ENCODE measurements at regions not wholly inside any gene's neighbourhood (a gene's known extent, or its start where the extent isn't known, plus 50 kb on each side); places are given as distances from the start of the nearest gene placed in this dataset.

- Histone ChIP-seq H3F3A (ENCODE audit: low read depth) (no peaks in the 10 kb centered on the region), H2AFZ (ENCODE audit: low read length) (no peak overlapping the region), H3K4me2 (ENCODE audit: low read depth, low read length, poor library complexity, severe bottlenecking) (no peak overlapping the region), H3K4me1 (ENCODE audit: insufficient read depth, low read length, poor library complexity, severe bottlenecking) (no peaks in the 10 kb centered on the region), H3K9ac (ENCODE audit: low read depth, low read length, poor library complexity, severe bottlenecking) (no peak overlapping the region), H3K36me3 (ENCODE audit: insufficient read depth, low read length) (no peaks in the 10 kb centered on the region), H3K79me2 (ENCODE audit: insufficient read depth, low read length) (no peaks in the 10 kb centered on the region), H3K9me3 (ENCODE audit: insufficient read depth, low read depth, low read length) (no peaks in the 10 kb centered on the region), H3K4me3 (ENCODE audit: low read length, poor library complexity, severe bottlenecking) (no peak overlapping the region), H4K20me1 (ENCODE audit: insufficient read depth, low read length, poor library complexity, severe bottlenecking) (no peaks in the 10 kb centered on the region), H3K9me2 (replicated peaks; ENCODE audit: low read depth, low read length) (no peaks in the 10 kb centered on the region), H3K27me3 (ENCODE audit: insufficient read depth, low read length, poor library complexity, severe bottlenecking) (no peaks in the 10 kb centered on the region)
- TF ChIP-seq, protein P1, sequence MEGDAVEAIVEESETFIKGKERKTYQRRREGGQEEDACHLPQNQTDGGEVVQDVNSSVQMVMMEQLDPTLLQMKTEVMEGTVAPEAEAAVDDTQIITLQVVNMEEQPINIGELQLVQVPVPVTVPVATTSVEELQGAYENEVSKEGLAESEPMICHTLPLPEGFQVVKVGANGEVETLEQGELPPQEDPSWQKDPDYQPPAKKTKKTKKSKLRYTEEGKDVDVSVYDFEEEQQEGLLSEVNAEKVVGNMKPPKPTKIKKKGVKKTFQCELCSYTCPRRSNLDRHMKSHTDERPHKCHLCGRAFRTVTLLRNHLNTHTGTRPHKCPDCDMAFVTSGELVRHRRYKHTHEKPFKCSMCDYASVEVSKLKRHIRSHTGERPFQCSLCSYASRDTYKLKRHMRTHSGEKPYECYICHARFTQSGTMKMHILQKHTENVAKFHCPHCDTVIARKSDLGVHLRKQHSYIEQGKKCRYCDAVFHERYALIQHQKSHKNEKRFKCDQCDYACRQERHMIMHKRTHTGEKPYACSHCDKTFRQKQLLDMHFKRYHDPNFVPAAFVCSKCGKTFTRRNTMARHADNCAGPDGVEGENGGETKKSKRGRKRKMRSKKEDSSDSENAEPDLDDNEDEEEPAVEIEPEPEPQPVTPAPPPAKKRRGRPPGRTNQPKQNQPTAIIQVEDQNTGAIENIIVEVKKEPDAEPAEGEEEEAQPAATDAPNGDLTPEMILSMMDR (conservative IDR thresholded peaks at IDR 0.05; ENCODE audit: low read length) = no peak
- no peak for TF ChIP-seq EZH2phosphoT487 (IDR thresholded peaks at IDR 0.05; ENCODE audit: borderline replicate concordance)
Measured at GRCh38 chr3:99534951-99535704, 103.3 kb upstream of the COL8A1 start.

- H3K79me2 ChIP-seq (ENCODE audit: insufficient read depth, low read length) = no peaks in the 10 kb centered on the region
- no peaks in the 10 kb centered on the region for H3K4me1 ChIP-seq (ENCODE audit: insufficient read depth, low read length, poor library complexity, severe bottlenecking)
- H2AFZ ChIP-seq (ENCODE audit: low read length) = no peak overlapping the region
- no peak overlapping the region for H3K4me3 ChIP-seq (ENCODE audit: low read length, poor library complexity, severe bottlenecking)
- H4K20me1 ChIP-seq (ENCODE audit: insufficient read depth, low read length, poor library complexity, severe bottlenecking) = no peaks in the 10 kb centered on the region
- no peaks in the 10 kb centered on the region for H3K27me3 ChIP-seq (ENCODE audit: insufficient read depth, low read length, poor library complexity, severe bottlenecking)
- no peak overlapping the region for H3K4me2 ChIP-seq (ENCODE audit: low read depth, low read length, poor library complexity, severe bottlenecking)
- no peaks in the 10 kb centered on the region for H3K9me2 ChIP-seq (replicated peaks; ENCODE audit: low read depth, low read length)
- no peaks in the 10 kb centered on the region for H3K9me3 ChIP-seq (ENCODE audit: insufficient read depth, low read depth, low read length)
- no peak for TF ChIP-seq EZH2phosphoT487 (IDR thresholded peaks at IDR 0.05; ENCODE audit: borderline replicate concordance)
- TF ChIP-seq, protein P1 (conservative IDR thresholded peaks at IDR 0.05; ENCODE audit: low read length) = peak; percentile 72
- no peaks in the 10 kb centered on the region for H3F3A ChIP-seq (ENCODE audit: low read depth)
- H3K36me3 ChIP-seq (ENCODE audit: insufficient read depth, low read length) = no peaks in the 10 kb centered on the region
- H3K9ac ChIP-seq (ENCODE audit: low read depth, low read length, poor library complexity, severe bottlenecking) = no peak overlapping the region
Measured at GRCh38 chr3:99532246-99532645, 106.1 kb upstream of the COL8A1 start.

DNA sequence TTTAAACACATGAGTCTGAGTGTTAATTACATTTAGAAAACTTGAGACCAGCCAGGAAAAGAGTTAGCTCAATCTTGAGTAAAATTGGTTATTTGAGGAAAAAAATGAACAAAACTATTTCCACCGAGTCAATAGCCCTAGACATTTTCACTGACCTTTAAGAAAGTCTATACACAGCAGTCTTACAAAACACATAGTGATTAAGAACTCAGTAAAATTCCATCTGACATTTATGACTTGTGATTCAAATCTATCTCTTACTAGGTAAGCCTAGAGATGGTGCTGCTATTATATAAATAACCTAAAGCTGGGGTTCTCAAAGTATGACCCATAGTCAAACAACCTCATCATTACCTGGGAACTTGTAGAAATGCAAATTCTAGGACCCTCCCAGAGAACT is 109.1 kb upstream of the COL8A1 start:
- H4K20me1 ChIP-seq (ENCODE audit: insufficient read depth, low read length, poor library complexity, severe bottlenecking) = no peaks in the 10 kb centered on the region
- H3K4me2 ChIP-seq (ENCODE audit: low read depth, low read length, poor library complexity, severe bottlenecking) = no peak overlapping the region
- H3F3A ChIP-seq (ENCODE audit: low read depth) = no peaks in the 10 kb centered on the region
- no peak overlapping the region for H3K9ac ChIP-seq (ENCODE audit: low read depth, low read length, poor library complexity, severe bottlenecking)
- no peaks in the 10 kb centered on the region for H3K27me3 ChIP-seq (ENCODE audit: insufficient read depth, low read length, poor library complexity, severe bottlenecking)
- no peaks in the 10 kb centered on the region for H3K9me2 ChIP-seq (replicated peaks; ENCODE audit: low read depth, low read length)
- no peaks in the 10 kb centered on the region for H3K79me2 ChIP-seq (ENCODE audit: insufficient read depth, low read length)
- no peak overlapping the region for H2AFZ ChIP-seq (ENCODE audit: low read length)
- no peak for TF ChIP-seq EZH2phosphoT487 (IDR thresholded peaks at IDR 0.05; ENCODE audit: borderline replicate concordance)
- TF ChIP-seq, protein P1 (conservative IDR thresholded peaks at IDR 0.05; ENCODE audit: low read length) = no peak
- H3K36me3 ChIP-seq (ENCODE audit: insufficient read depth, low read length) = no peaks in the 10 kb centered on the region
- H3K4me3 ChIP-seq (ENCODE audit: low read length, poor library complexity, severe bottlenecking) = no peak overlapping the region
- H3K4me1 ChIP-seq (ENCODE audit: insufficient read depth, low read length, poor library complexity, severe bottlenecking) = no peaks in the 10 kb centered on the region
- no peaks in the 10 kb centered on the region for H3K9me3 ChIP-seq (ENCODE audit: insufficient read depth, low read depth, low read length)
